ENCODE measurements at regions not wholly inside any gene's neighbourhood (a gene's known extent, or its start where the extent isn't known, plus 50 kb on each side); places are given as distances from the start of the nearest gene placed in this dataset.

GRCh38 chr20:62563561-62563960 is 78.7 kb upstream of the SLCO4A1 start:
- no peaks in the 10 kb centered on the region for H3F3A ChIP-seq (ENCODE audit: insufficient read depth, low read length)
- H3K79me2 ChIP-seq (ENCODE audit: low read length): no peaks in the 10 kb centered on the region
- H3K4me3 ChIP-seq (ENCODE audit: low read length): no peak overlapping the region
- no peaks in the 10 kb centered on the region for H3K4me1 ChIP-seq (ENCODE audit: low read length)
- no peaks in the 10 kb centered on the region for H4K20me1 ChIP-seq (ENCODE audit: insufficient read depth, low read length)
- H3K27me3 ChIP-seq (replicated peaks; ENCODE audit: insufficient read depth, low read length): peaks cover 99% of the 10 kb centered on the region
- no peak for TF ChIP-seq CTCF (IDR thresholded peaks at IDR 0.05; ENCODE audit: low read length)
- TF ChIP-seq EZH2 (optimal IDR thresholded peaks at IDR 0.05; ENCODE audit: low read depth, low read length): no peak
- TF ChIP-seq EZH2phosphoT487 (IDR thresholded peaks at IDR 0.05; ENCODE audit: low read length): no peak
- H2AFZ ChIP-seq (ENCODE audit: low read length): no peak overlapping the region
- H3K9ac ChIP-seq (ENCODE audit: low read length): no peak overlapping the region
- no peaks in the 10 kb centered on the region for H3K36me3 ChIP-seq (replicated peaks; ENCODE audit: insufficient read depth, low read length)
- no peak overlapping the region for H3K27ac ChIP-seq (ENCODE audit: low read length)
- no peak overlapping the region for H3K4me2 ChIP-seq (ENCODE audit: low read depth, low read length)
- no peaks in the 10 kb centered on the region for H3K9me2 ChIP-seq (replicated peaks; ENCODE audit: insufficient read depth, low read length)
- no peak for DNase-seq
- no peaks in the 10 kb centered on the region for H3K9me3 ChIP-seq (replicated peaks; ENCODE audit: insufficient read depth, low read length)

- Histone ChIP-seq H3K9me2 (replicated peaks; ENCODE audit: insufficient read depth, low read length) (no peaks in the 10 kb centered on the region), H3K27ac (ENCODE audit: low read length) (no peak overlapping the region), H3K9me3 (replicated peaks; ENCODE audit: insufficient read depth, low read length) (no peaks in the 10 kb centered on the region), H3K4me2 (ENCODE audit: low read depth, low read length) (no peak overlapping the region), H3K4me1 (ENCODE audit: low read length) (no peaks in the 10 kb centered on the region), H3F3A (ENCODE audit: insufficient read depth, low read length) (no peaks in the 10 kb centered on the region), H3K9ac (ENCODE audit: low read length) (no peak overlapping the region), H3K27me3 (replicated peaks; ENCODE audit: insufficient read depth, low read length) (peaks cover 98% of the 10 kb centered on the region), H4K20me1 (ENCODE audit: insufficient read depth, low read length) (no peaks in the 10 kb centered on the region), H3K36me3 (replicated peaks; ENCODE audit: insufficient read depth, low read length) (no peaks in the 10 kb centered on the region), H3K79me2 (ENCODE audit: low read length) (no peaks in the 10 kb centered on the region), H2AFZ (ENCODE audit: low read length) (no peak overlapping the region), H3K4me3 (ENCODE audit: low read length) (no peak overlapping the region)
- no peak for DNase-seq
- no peak for TF ChIP-seq EZH2phosphoT487 (IDR thresholded peaks at IDR 0.05; ENCODE audit: low read length)
- TF ChIP-seq CTCF (IDR thresholded peaks at IDR 0.05; ENCODE audit: low read length): no peak
- TF ChIP-seq EZH2 (optimal IDR thresholded peaks at IDR 0.05; ENCODE audit: low read depth, low read length): no peak
Measured at GRCh38 chr20:62564456-62565245, 77.7 kb upstream of the SLCO4A1 start.

- DNase-seq: no peak
- Histone ChIP-seq H4K20me1 (ENCODE audit: insufficient read depth, low read length) (no peaks in the 10 kb centered on the region), H3K4me2 (ENCODE audit: low read depth, low read length) (no peak overlapping the region), H3K27me3 (replicated peaks; ENCODE audit: insufficient read depth, low read length) (peaks cover 98% of the 10 kb centered on the region), H3K36me3 (replicated peaks; ENCODE audit: insufficient read depth, low read length) (no peaks in the 10 kb centered on the region), H3K9ac (ENCODE audit: low read length) (no peak overlapping the region), H3K9me3 (replicated peaks; ENCODE audit: insufficient read depth, low read length) (no peaks in the 10 kb centered on the region), H3K9me2 (replicated peaks; ENCODE audit: insufficient read depth, low read length) (no peaks in the 10 kb centered on the region), H3K4me1 (ENCODE audit: low read length) (no peaks in the 10 kb centered on the region), H3K79me2 (ENCODE audit: low read length) (no peaks in the 10 kb centered on the region), H2AFZ (ENCODE audit: low read length) (no peak overlapping the region), H3K4me3 (ENCODE audit: low read length) (no peak overlapping the region), H3F3A (ENCODE audit: insufficient read depth, low read length) (no peaks in the 10 kb centered on the region), H3K27ac (ENCODE audit: low read length) (no peak overlapping the region)
- TF ChIP-seq CTCF (IDR thresholded peaks at IDR 0.05; ENCODE audit: low read length): no peak
- TF ChIP-seq EZH2 (optimal IDR thresholded peaks at IDR 0.05; ENCODE audit: low read depth, low read length): no peak
- no peak for TF ChIP-seq EZH2phosphoT487 (IDR thresholded peaks at IDR 0.05; ENCODE audit: low read length)
Measured at GRCh38 chr20:62566266-62566665, 76.0 kb upstream of the SLCO4A1 start.
